Mesendoderm (in vitro differentiated cells): ENCODE measurements at regions not wholly inside any gene's neighbourhood (a gene's known extent, or its start where the extent isn't known, plus 50 kb on each side); places are given as distances from the start of the nearest gene placed in this dataset.

Experiments
- DNase-seq: peaks from one replicate; pipeline ENCODE4 v3.0.0; 2013
- H2AK5ac ChIP-seq: 2 replicates; pipeline ENCODE4 v1.6.1; 2013; ENCODE audit warnings: low read length, inconsistent platforms
- H2BK120ac ChIP-seq: 2 replicates; pipeline ENCODE4 v1.6.1; 2013; ENCODE audit warnings: low read depth, mild to moderate bottlenecking, low read length, moderate library complexity, mixed read lengths
- H2BK15ac ChIP-seq: replicated peaks from 2 replicates; pipeline ENCODE4 v1.6.1; 2013; ENCODE audit warnings: low read depth, mild to moderate bottlenecking, moderate library complexity
- H2BK5ac ChIP-seq: 2 replicates; pipeline ENCODE4 v1.6.1; 2013; ENCODE audit warnings: low read length, inconsistent platforms
- H3K18ac ChIP-seq: 2 replicates; pipeline ENCODE4 v1.6.1; 2013; ENCODE audit warnings: mild to moderate bottlenecking, low read length, mixed read lengths
- H3K23ac ChIP-seq: one replicate; pipeline ENCODE4 v1.6.1; 2013; ENCODE audit warnings: low read length
- H3K27ac ChIP-seq: 2 replicates; pipeline ENCODE4 v1.5.1; 2013; ENCODE audit warnings: low read depth, mild to moderate bottlenecking, inconsistent platforms, low read length, moderate library complexity
- H3K27me3 ChIP-seq: 2 replicates; pipeline ENCODE4 v1.6.1; 2013; ENCODE audit warnings: low read length, control low read depth, mild to moderate bottlenecking, inconsistent platforms; ENCODE audit not compliant: insufficient read depth, poor library complexity
- H3K36me3 ChIP-seq: 2 replicates; pipeline ENCODE4 v1.6.1; 2013; ENCODE audit warnings: low read length, inconsistent platforms; ENCODE audit not compliant: control insufficient read depth, insufficient read depth
- H3K4ac ChIP-seq: one replicate; pipeline ENCODE4 v1.6.1; 2013; ENCODE audit warnings: low read depth, mild to moderate bottlenecking, low read length, moderate library complexity
- H3K4me1 ChIP-seq: 2 replicates; pipeline ENCODE4 v1.6.1; 2013; ENCODE audit warnings: low read depth, low read length, inconsistent platforms; ENCODE audit not compliant: control insufficient read depth
- H3K4me2 ChIP-seq: 2 replicates; pipeline ENCODE4 v1.6.1; 2013; ENCODE audit warnings: low read length
- H3K4me3 ChIP-seq: 2 replicates; pipeline ENCODE4 v1.5.1; 2013; ENCODE audit warnings: mild to moderate bottlenecking, low read length
- H3K56ac ChIP-seq: one replicate; pipeline ENCODE4 v1.6.1; 2013; ENCODE audit warnings: low read length
- H3K79me1 ChIP-seq: 2 replicates; pipeline ENCODE4 v1.6.1; 2013; ENCODE audit warnings: low read length, inconsistent platforms
- H3K79me2 ChIP-seq: 2 replicates; pipeline ENCODE4 v1.6.1; 2013; ENCODE audit warnings: mild to moderate bottlenecking, low read length; ENCODE audit not compliant: control insufficient read depth, insufficient read depth
- H3K9ac ChIP-seq: 2 replicates; pipeline ENCODE4 v1.6.1; 2013; ENCODE audit warnings: low read length, inconsistent platforms
- H4K5ac ChIP-seq: one replicate; pipeline ENCODE4 v1.6.1; 2013; ENCODE audit warnings: low read length
- H4K8ac ChIP-seq: one replicate; pipeline ENCODE4 v1.6.1; 2013; ENCODE audit warnings: low read depth, mild to moderate bottlenecking, control low read depth, low read length, moderate library complexity
- WGBS: extraction: QIAGEN DNeasy Blood & Tissue Kit; methylation state at CpG from one replicate; pipeline ENCODE4 v1.1.7; 2013; ENCODE audit warnings: low lambda C conversion rate, missing lambda C conversion rate; ENCODE audit not compliant: insufficient coverage; ENCODE audit errors: extremely low coverage; 5-methylcytosine and 5-hydroxymethylcytosine counted together

GRCh38 chr2:221802089-221802488 lies 230.0 kb upstream of the EPHA4 start:
- no peaks in the 10 kb centered on the region for H3K36me3 ChIP-seq
- H3K18ac ChIP-seq, result no peak overlapping the region
- no peak overlapping the region for H3K56ac ChIP-seq
- DNase-seq, result no peak
- no peak overlapping the region for H4K8ac ChIP-seq
- H3K4me1 ChIP-seq, result no peaks in the 10 kb centered on the region
- H2BK5ac ChIP-seq, result no peak overlapping the region
- H3K79me2 ChIP-seq, result no peaks in the 10 kb centered on the region
- H3K4ac ChIP-seq, result no peak overlapping the region
- WGBS, result no CpG with 5 or more reads among the region's 1 CpG
- no peak overlapping the region for H3K27ac ChIP-seq
- H3K4me3 ChIP-seq, result no peak overlapping the region
- no peak overlapping the region for H3K9ac ChIP-seq
- no peak overlapping the region for H3K4me2 ChIP-seq
- no peak overlapping the region for H2BK15ac ChIP-seq
- H3K27me3 ChIP-seq, result no peaks in the 10 kb centered on the region
- H2AK5ac ChIP-seq, result no peak overlapping the region
- no peaks in the 10 kb centered on the region for H3K79me1 ChIP-seq
- H3K23ac ChIP-seq, result no peak overlapping the region
- H4K5ac ChIP-seq, result no peak overlapping the region
- H2BK120ac ChIP-seq, result no peak overlapping the region

GRCh38 chr2:221792971-221793521 lies 220.9 kb upstream of the EPHA4 start:
- H3K56ac ChIP-seq, result peak overlapping the region; percentile 25
- H3K27ac ChIP-seq, result peak overlapping the region; percentile 86
- H3K79me1 ChIP-seq, result no peaks in the 10 kb centered on the region
- H4K8ac ChIP-seq, result no peak overlapping the region
- H2BK15ac ChIP-seq, result peak overlapping the region; percentile 74
- WGBS, result no CpG with 5 or more reads among the region's 7 CpGs
- peak overlapping the region; percentile 31 for H3K18ac ChIP-seq
- H3K4ac ChIP-seq, result no peak overlapping the region
- H3K9ac ChIP-seq, result no peak overlapping the region
- H2BK5ac ChIP-seq, result peak overlapping the region; percentile 57
- H4K5ac ChIP-seq, result no peak overlapping the region
- H3K4me2 ChIP-seq, result peak overlapping the region; percentile 5
- peak; percentile 93 for DNase-seq
- H3K27me3 ChIP-seq, result no peaks in the 10 kb centered on the region
- H3K4me3 ChIP-seq, result no peak overlapping the region
- H2AK5ac ChIP-seq, result no peak overlapping the region
- peak overlapping the region; percentile 10 for H2BK120ac ChIP-seq
- no peak overlapping the region for H3K23ac ChIP-seq
- H3K36me3 ChIP-seq, result no peaks in the 10 kb centered on the region
- peaks cover 4% of the 10 kb centered on the region for H3K4me1 ChIP-seq
- no peaks in the 10 kb centered on the region for H3K79me2 ChIP-seq

DNA sequence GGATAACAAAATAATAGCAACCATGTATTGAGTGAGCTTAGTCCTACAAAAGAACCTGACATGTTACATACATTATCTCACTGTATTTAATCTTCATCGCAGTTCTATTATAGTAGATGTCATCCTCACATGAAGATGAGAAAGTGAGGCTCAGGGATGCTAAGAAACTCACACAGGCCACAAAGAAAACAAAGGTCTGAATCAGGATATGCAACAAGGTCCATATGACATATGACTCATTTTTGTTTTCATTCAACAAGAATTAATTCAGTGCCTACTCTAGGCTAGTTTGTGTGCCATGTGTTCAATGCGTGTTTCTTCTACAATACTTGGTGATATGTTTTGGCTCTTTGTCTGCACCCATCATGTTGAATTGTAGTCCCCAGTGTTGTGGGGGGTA lies 219.7 kb upstream of the EPHA4 start:
- no CpG with 5 or more reads among the region's 2 CpGs for WGBS
- no peaks in the 10 kb centered on the region for H3K36me3 ChIP-seq
- H3K4me2 ChIP-seq, result no peak overlapping the region

GRCh38 chr2:221787561-221787960 lies 215.5 kb upstream of the EPHA4 start:
- H3K4me2 ChIP-seq, result no peak overlapping the region
- no peak overlapping the region for H3K4ac ChIP-seq
- no peak overlapping the region for H2BK15ac ChIP-seq
- H3K36me3 ChIP-seq, result no peaks in the 10 kb centered on the region
- H2AK5ac ChIP-seq, result no peak overlapping the region
- H3K27me3 ChIP-seq, result no peaks in the 10 kb centered on the region
- no peak overlapping the region for H4K8ac ChIP-seq
- no peaks in the 10 kb centered on the region for H3K79me2 ChIP-seq
- no peaks in the 10 kb centered on the region for H3K4me1 ChIP-seq
- no peak overlapping the region for H3K18ac ChIP-seq
- H4K5ac ChIP-seq, result no peak overlapping the region
- no peak overlapping the region for H3K27ac ChIP-seq
- no peak overlapping the region for H2BK120ac ChIP-seq
- no peak overlapping the region for H3K23ac ChIP-seq
- no peak overlapping the region for H3K56ac ChIP-seq
- WGBS, result no CpG with 5 or more reads among the region's 4 CpGs
- no peaks in the 10 kb centered on the region for H3K79me1 ChIP-seq
- no peak overlapping the region for H3K9ac ChIP-seq
- DNase-seq, result no peak
- H3K4me3 ChIP-seq, result no peak overlapping the region
- H2BK5ac ChIP-seq, result no peak overlapping the region

More for the DNA sequence above, 219.7 kb upstream of the EPHA4 start:
- H3K4me1 ChIP-seq, result peaks cover 4% of the 10 kb centered on the region
- no peak overlapping the region for H3K18ac ChIP-seq
- no peaks in the 10 kb centered on the region for H3K79me2 ChIP-seq
- H2BK5ac ChIP-seq, result no peak overlapping the region
- no peak overlapping the region for H4K5ac ChIP-seq
- no peak overlapping the region for H3K56ac ChIP-seq
- no peak overlapping the region for H3K4me3 ChIP-seq
- H3K27ac ChIP-seq, result no peak overlapping the region
- H2AK5ac ChIP-seq, result no peak overlapping the region
- H3K23ac ChIP-seq, result no peak overlapping the region
- no peak overlapping the region for H2BK120ac ChIP-seq
- no peaks in the 10 kb centered on the region for H3K79me1 ChIP-seq
- H4K8ac ChIP-seq, result no peak overlapping the region
- H3K9ac ChIP-seq, result no peak overlapping the region
- no peak overlapping the region for H3K4ac ChIP-seq
- H2BK15ac ChIP-seq, result no peak overlapping the region
- H3K27me3 ChIP-seq, result no peaks in the 10 kb centered on the region
- no peak for DNase-seq

- no peak overlapping the region for H3K56ac ChIP-seq
- no peak overlapping the region for H2BK120ac ChIP-seq
- H3K4ac ChIP-seq, result no peak overlapping the region
- H3K18ac ChIP-seq, result no peak overlapping the region
- H3K9ac ChIP-seq, result no peak overlapping the region
- no peaks in the 10 kb centered on the region for H3K4me1 ChIP-seq
- H3K36me3 ChIP-seq, result no peaks in the 10 kb centered on the region
- H4K5ac ChIP-seq, result no peak overlapping the region
- H3K27me3 ChIP-seq, result no peaks in the 10 kb centered on the region
- no peak overlapping the region for H3K4me2 ChIP-seq
- H3K27ac ChIP-seq, result no peak overlapping the region
- H3K79me1 ChIP-seq, result no peaks in the 10 kb centered on the region
- no peak overlapping the region for H2AK5ac ChIP-seq
- no peak for DNase-seq
- no peak overlapping the region for H2BK5ac ChIP-seq
- H3K23ac ChIP-seq, result no peak overlapping the region
- no peak overlapping the region for H4K8ac ChIP-seq
- WGBS, result no CpG with 5 or more reads among the region's 5 CpGs
- no peak overlapping the region for H3K4me3 ChIP-seq
- H2BK15ac ChIP-seq, result no peak overlapping the region
- no peaks in the 10 kb centered on the region for H3K79me2 ChIP-seq
Observed at GRCh38 chr2:221786297-221786926, 214.3 kb upstream of the EPHA4 start.

- H3K27me3 ChIP-seq, result no peaks in the 10 kb centered on the region
- no peak overlapping the region for H3K4me3 ChIP-seq
- H3K4me2 ChIP-seq, result no peak overlapping the region
- H4K5ac ChIP-seq, result no peak overlapping the region
- H3K79me2 ChIP-seq, result no peaks in the 10 kb centered on the region
- H4K8ac ChIP-seq, result no peak overlapping the region
- H3K23ac ChIP-seq, result no peak overlapping the region
- no CpG with 5 or more reads among the region's 1 CpG for WGBS
- no peak overlapping the region for H2BK120ac ChIP-seq
- H2AK5ac ChIP-seq, result no peak overlapping the region
- H2BK5ac ChIP-seq, result no peak overlapping the region
- H3K9ac ChIP-seq, result no peak overlapping the region
- no peak overlapping the region for H3K56ac ChIP-seq
- H3K36me3 ChIP-seq, result no peaks in the 10 kb centered on the region
- H3K18ac ChIP-seq, result no peak overlapping the region
- no peaks in the 10 kb centered on the region for H3K4me1 ChIP-seq
- DNase-seq, result peak; percentile 51
- H2BK15ac ChIP-seq, result no peak overlapping the region
- H3K79me1 ChIP-seq, result no peaks in the 10 kb centered on the region
- H3K4ac ChIP-seq, result no peak overlapping the region
- H3K27ac ChIP-seq, result no peak overlapping the region
Observed at GRCh38 chr2:221780281-221780688, 208.2 kb upstream of the EPHA4 start.
